ENCODE measurements at regions not wholly inside any gene's neighbourhood (a gene's known extent, or its start where the extent isn't known, plus 50 kb on each side); places are given as distances from the start of the nearest gene placed in this dataset.

GRCh38 chr10:35912615-35913569, 270.8 kb upstream of the FZD8 start:
- TF ChIP-seq, protein P1, sequence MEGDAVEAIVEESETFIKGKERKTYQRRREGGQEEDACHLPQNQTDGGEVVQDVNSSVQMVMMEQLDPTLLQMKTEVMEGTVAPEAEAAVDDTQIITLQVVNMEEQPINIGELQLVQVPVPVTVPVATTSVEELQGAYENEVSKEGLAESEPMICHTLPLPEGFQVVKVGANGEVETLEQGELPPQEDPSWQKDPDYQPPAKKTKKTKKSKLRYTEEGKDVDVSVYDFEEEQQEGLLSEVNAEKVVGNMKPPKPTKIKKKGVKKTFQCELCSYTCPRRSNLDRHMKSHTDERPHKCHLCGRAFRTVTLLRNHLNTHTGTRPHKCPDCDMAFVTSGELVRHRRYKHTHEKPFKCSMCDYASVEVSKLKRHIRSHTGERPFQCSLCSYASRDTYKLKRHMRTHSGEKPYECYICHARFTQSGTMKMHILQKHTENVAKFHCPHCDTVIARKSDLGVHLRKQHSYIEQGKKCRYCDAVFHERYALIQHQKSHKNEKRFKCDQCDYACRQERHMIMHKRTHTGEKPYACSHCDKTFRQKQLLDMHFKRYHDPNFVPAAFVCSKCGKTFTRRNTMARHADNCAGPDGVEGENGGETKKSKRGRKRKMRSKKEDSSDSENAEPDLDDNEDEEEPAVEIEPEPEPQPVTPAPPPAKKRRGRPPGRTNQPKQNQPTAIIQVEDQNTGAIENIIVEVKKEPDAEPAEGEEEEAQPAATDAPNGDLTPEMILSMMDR (conservative IDR thresholded peaks at IDR 0.05; ENCODE audit: low read depth, low read length) = no peak
- peak; percentile 45 for DNase-seq (ENCODE audit: low read depth)
- H3K4me3 ChIP-seq (ENCODE audit: low read depth, low read length) = no peak overlapping the region

DNA sequence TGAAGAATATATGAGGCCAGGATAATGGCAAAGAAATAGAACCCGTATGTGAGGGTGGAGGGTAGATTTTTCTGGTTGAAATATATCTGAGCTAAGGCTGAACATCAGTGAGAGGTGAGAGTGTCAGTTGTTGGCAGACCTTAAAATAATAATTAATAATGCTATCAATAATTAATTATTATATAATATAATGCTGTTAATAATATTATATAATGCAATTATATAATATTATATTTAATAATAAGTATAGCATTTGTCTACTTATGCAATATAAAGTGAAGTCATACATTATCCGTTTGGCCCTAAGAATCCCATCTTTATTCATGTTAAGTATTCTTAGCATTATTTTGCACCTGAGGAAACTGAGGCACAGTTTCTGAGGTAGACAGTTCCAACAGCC, 269.9 kb upstream of the FZD8 start:
- H3K4me3 ChIP-seq (ENCODE audit: low read depth, low read length) = no peak overlapping the region
- no peak for DNase-seq (ENCODE audit: low read depth)
- TF ChIP-seq, protein P1 (conservative IDR thresholded peaks at IDR 0.05; ENCODE audit: low read depth, low read length) = no peak

DNA sequence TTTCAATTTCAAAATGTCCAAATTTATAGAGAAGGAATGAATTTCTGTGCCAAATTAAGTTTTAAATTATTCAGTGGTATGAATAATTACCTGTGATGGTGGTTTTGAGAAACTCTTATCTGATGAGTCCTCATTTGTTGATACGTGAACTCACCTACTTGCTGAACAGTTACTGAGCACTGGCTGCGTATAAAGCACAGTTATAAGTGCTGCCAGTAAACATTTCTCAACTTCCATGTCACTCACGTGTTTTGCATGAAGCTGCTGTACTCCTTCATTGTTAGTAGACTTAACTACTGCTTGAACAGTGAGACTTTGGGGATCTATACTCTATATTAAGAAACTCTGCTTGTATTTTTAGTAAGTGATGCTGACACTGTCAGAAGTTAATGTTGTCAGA, 269.1 kb upstream of the FZD8 start:
- no peak for DNase-seq (ENCODE audit: low read depth)
- no peak overlapping the region for H3K4me3 ChIP-seq (ENCODE audit: low read depth, low read length)
- TF ChIP-seq, protein P1 (conservative IDR thresholded peaks at IDR 0.05; ENCODE audit: low read depth, low read length) = no peak

GRCh38 chr10:35910234-35910633, 268.1 kb upstream of the FZD8 start:
- H3K4me3 ChIP-seq (ENCODE audit: low read depth, low read length) = no peak overlapping the region
- TF ChIP-seq, protein P1 (conservative IDR thresholded peaks at IDR 0.05; ENCODE audit: low read depth, low read length) = no peak
- peak; percentile 37 for DNase-seq (ENCODE audit: low read depth)

- TF ChIP-seq, protein P1 (conservative IDR thresholded peaks at IDR 0.05; ENCODE audit: low read depth, low read length) = no peak
- DNase-seq (ENCODE audit: low read depth) = no peak
- H3K4me3 ChIP-seq (ENCODE audit: low read depth, low read length) = no peak overlapping the region
Observed at GRCh38 chr10:35909121-35909720, 267.1 kb upstream of the FZD8 start.

DNA sequence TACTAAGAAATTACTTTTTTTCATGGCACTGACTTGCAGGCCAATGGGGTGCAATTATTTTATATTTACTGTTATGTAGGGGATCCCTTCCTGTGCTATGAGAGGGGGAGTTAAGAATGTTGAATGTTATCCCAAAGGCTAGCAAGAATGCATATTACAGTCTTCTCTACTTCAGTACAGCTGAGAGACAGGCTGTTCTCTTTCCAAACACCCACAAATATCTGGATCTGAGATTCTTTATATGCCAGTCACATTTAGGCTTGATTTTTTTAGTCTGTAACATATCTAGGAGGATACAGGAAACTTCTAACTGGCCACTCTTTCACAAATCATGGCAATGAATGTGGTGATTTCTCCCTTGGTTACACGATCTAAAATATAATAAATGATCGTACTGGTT, 266.4 kb upstream of the FZD8 start:
- no peak for DNase-seq (ENCODE audit: low read depth)
- TF ChIP-seq, protein P1 (conservative IDR thresholded peaks at IDR 0.05; ENCODE audit: low read depth, low read length) = no peak
- H3K4me3 ChIP-seq (ENCODE audit: low read depth, low read length) = no peak overlapping the region
